HG03064 (cell line): ENCODE measurements at regions not wholly inside any gene's neighbourhood (a gene's known extent, or its start where the extent isn't known, plus 50 kb on each side); places are given as distances from the start of the nearest gene placed in this dataset.

Experiments
- ATAC-seq: cut with Tn5 transposase; IDR thresholded peaks from one replicate; pipeline ENCODE4 v1.9.1; 2021; ENCODE audit warnings: low read depth; ENCODE audit not compliant: unreplicated experiment

GRCh38 chr13:58855283-58855682 lies 1223.7 kb downstream of the PCDH17 start:
- no peak for ATAC-seq

DNA sequence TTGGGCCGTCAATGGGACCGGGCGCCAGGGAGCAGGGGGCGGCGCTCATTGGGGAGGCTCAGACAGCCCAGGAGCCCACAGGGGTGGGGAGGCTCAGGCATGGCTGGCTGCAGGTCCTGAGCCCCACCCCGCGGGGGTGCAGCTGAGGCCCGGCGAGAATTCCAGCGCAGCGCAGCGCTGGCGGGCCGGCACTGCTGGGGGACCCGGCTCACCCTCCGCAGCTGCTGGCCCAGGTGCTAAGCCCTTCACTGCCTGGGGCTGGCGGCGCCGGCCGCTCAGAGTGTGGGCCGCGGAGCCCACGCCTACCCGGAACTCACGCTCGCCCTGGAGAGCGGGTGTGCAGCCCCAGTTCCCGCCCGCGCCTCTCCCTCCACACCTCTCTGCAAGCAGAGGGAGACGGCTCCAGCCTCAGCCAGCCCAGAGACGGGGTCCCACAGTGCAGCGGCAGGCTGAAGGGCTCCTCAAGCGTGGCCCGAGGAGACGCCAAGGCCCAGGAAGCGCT lies 1227.4 kb downstream of the PCDH17 start:
- ATAC-seq = no peak

- ATAC-seq = no peak
These were observed 1233.7 kb downstream of the PCDH17 start for GRCh38 chr13:58865286-58865685.

DNA sequence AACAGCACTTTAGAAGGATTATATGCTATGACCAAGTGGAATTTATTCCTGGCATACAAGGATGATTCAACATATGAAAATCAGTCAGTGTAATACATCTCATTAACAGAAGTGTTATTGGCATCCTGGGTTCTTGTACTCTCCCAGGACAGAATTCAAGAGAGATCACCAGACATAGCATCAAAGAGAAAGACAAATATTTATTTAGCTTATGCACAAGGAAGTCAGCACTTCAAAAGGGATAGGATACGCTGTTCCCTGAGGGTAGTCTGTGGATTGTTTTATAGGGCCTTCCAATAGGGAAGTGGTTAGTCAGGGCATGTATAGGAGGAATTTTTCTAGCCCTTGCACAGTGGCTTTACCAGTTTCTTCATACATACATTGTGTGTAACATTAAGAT lies 1238.0 kb downstream of the PCDH17 start:
- no peak for ATAC-seq

DNA sequence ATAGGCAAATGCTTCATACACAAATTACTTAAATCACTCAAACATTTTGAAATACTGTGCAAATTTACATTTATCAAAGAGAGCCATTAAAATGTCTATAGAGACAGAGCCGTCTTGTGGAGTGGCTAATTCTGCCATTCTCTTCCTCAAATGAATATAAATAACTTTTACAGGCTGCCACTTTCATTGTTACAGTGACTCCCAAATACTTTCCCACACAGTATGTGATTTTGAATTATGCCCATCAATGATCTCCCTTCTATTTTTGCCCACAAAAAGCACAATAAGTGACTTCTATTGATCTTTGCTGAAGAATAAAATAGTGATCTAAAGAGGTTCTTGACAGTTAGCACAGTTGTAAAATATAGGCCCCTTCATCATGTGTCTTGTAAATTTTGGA lies 1244.9 kb downstream of the PCDH17 start:
- ATAC-seq = no peak

DNA sequence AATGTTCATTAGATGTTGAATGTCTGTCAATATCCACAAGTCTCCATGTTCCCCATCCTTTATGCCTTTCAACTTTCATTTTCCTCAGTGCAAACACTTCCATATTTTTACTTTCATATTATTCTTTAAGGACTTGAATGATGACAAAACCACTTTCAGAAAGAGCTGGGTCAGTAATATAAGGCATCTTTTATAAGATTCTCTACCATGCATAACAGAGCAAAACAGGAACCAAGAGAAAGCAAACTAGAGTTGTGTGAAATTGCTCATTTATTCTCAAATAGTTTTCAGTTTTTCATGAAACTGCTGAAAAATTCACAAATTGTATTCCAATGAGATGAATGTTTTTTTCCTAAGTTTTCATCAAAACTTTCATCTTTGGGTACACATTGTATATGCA lies 1247.6 kb downstream of the PCDH17 start:
- ATAC-seq = no peak

- no peak for ATAC-seq
These were observed 1251.0 kb downstream of the PCDH17 start for GRCh38 chr13:58882516-58882915.

DNA sequence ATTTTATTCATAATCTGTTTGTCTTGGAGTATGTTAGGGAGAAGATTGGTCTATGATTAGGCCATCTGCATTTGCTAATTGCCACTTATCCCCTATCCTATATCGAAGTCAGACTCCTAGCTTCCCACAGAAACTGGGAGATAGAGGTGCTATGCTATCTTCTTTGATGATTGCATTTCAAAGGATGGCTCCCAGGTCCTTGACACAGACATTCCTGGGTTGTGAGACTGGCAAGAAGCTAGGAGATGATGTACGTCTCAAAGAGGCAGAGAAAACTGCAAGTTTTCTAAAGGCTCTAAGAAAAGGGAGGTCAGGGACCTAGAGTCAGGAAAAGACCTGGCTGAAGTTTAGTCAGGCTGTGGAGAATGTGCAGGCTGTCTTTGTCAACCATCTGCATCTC lies 1251.9 kb downstream of the PCDH17 start:
- ATAC-seq = no peak

DNA sequence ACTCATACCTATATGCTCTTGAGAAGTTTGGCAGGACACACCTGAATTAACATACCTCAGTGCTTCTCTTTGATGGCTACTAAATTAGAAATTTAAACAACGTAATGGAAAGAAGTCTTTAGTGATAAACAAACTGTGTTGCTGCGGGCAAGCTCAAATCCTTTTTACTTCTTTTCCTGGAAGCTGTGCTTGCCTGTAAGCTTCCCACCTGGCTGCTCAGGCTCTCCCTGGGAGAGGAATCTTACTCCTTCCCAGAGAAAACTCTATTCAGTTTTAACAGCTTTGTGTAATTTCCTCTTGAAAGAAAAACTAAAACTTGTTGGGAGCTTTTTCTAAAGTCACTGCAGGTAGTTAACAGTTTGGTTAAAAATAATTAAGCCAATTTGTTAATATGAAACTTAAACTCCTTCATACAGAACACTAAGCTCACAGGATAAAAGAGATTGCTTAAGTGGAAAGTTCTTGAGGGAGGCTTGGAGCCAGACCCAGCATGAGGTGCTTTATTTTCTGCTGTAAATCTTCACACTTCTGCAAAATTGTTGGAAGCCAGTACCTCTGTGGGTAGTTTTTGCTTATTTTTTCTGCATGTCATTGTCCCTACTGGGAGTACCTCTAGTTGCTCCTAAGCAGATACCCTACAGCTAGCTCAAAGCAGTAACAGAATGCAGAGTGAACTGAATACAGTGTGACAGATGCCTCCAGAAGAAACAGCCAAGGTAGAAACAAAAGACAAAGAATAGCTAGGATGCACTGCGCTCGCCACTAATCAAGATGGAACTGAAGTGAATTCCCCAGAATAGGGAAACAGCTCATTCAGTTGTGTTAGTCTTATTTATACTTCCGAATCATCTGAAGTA lies 1253.0 kb downstream of the PCDH17 start:
- no peak for ATAC-seq

DNA sequence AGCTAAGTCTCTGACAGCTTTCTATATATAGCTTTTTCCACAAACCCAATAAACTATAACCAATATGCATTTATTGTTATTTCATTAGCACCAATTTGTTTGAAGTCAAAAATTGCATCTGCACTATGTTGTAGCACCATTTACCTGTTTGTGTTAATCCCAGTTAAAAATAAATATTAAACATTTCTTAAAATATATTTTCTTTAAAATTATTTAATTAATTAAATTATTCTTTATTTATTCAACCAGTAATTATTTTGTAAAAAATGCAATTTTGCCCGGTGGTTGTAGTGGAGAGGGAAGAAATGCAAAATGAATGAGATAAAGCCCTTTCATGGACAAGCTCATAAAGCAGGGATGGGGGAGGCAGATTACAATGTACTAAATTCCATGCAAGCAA lies 1257.9 kb downstream of the PCDH17 start:
- no peak for ATAC-seq

- no peak for ATAC-seq
These were observed 1261.9 kb downstream of the PCDH17 start for GRCh38 chr13:58893396-58893795.

- ATAC-seq = no peak
These were observed 1257.3 kb downstream of the DIAPH3 start for GRCh38 chr13:58906329-58907007.

GRCh38 chr13:58907347-58907746 lies 1256.4 kb downstream of the DIAPH3 start:
- no peak for ATAC-seq

- ATAC-seq = no peak
These were observed 1255.6 kb downstream of the DIAPH3 start for GRCh38 chr13:58908019-58908679.

- ATAC-seq = no peak
These were observed 1244.2 kb downstream of the DIAPH3 start for GRCh38 chr13:58919551-58919950.

DNA sequence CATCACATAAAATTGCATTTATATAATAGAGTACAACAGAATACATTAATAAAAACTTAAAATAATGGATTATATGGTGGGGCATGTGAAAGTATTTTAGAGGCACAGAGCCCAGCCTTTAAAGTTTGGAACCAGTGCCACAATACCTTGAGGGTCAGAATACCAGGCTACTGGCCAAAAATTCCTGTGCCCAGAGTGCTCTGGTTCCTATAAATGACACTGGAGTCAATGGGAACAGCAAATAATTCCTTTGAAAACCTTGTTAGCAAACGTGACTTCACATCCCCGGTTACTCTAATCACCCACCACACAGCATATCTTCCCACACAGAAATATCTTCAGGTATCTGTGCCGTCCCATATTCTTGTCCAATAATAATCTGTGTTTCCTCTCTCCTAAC lies 1242.6 kb downstream of the DIAPH3 start:
- no peak for ATAC-seq

GRCh38 chr13:58926858-58927257 lies 1236.9 kb downstream of the DIAPH3 start:
- no peak for ATAC-seq

GRCh38 chr13:58933475-58933874 lies 1230.3 kb downstream of the DIAPH3 start:
- ATAC-seq = no peak

GRCh38 chr13:58935689-58936088 lies 1228.0 kb downstream of the DIAPH3 start:
- ATAC-seq = no peak

DNA sequence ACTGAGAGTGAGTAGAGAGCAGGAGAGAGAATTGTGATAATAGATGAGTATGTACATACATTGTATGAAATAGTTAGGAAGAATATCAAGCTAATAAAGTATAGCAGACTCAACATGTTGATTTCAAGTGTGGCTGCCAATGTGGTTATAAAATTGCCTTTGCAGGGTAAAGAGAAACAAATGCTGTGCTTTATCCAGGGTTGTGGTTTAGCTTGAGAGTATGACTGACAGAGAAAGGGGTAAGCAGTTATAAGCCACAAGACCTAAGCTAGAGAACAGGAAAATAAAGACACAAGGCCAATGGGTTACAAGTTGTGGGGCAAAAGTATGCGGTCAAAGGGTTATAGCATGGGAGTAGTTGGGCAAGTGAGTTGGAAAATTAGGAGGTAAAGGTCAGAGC lies 1217.5 kb downstream of the DIAPH3 start:
- ATAC-seq = no peak

GRCh38 chr13:58949646-58950045 lies 1214.1 kb downstream of the DIAPH3 start:
- no peak for ATAC-seq
